NCI-H2081 (cell line): ENCODE measurements at regions not wholly inside any gene's neighbourhood (a gene's known extent, or its start where the extent isn't known, plus 50 kb on each side); places are given as distances from the start of the nearest gene placed in this dataset.
A peak's percentile ranks its signal among the peaks of the same experiment; 100 is the strongest.
"Not testable (repeated sequence)": the region's sequence is repeated elsewhere in the genome, so short reads cannot be mapped to it uniquely, and the experiment has no call there.

Source experiments
- DNase-seq, 2 experiments: peaks; one replicate each; lab custom pipeline; 2025; lab: John Stamatoyannopoulos, UW

DNA sequence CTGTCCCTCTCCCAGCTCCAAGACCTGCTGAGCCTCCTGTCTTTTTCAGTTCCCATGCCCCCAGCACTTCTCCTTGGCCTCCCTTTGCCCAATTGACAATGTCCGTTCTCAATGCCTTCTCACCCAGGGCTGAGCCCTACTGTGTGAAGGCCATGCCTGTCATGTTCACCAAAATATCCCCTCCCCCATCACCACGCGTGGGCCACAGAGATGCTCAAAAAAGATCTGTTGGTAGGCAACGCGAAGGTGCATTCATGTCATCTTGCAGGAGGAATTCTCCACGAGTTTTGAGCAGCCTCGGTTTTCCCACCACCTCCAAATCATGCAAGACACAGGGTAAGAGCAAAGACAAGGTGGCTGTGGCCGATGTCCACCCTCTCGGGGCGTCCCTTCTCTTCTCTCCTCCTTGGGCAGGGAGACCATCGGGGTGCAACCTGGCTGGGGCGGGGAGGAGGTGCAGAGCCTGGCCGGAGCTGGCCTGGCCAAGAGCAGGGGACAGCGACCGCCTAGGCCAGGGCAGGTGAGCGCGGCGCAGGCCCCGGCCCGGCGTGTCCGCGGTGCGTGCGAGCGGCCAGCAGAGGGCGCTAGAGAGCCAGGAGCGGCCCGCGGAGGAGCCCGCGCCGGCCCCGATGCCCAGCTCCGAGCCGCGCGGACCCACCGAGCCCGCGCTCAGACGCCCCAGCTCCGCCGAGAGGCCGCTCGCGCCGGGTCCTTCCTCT is 56.3 kb upstream of the KRTAP5-11 start:
- DNase-seq, result peak in 1 of 2 experiments; percentile 20

- not testable (repeated sequence) for DNase-seq
These were observed 56.8 kb upstream of the KRTAP5-11 start for GRCh38 chr11:71639520-71639849.

DNA sequence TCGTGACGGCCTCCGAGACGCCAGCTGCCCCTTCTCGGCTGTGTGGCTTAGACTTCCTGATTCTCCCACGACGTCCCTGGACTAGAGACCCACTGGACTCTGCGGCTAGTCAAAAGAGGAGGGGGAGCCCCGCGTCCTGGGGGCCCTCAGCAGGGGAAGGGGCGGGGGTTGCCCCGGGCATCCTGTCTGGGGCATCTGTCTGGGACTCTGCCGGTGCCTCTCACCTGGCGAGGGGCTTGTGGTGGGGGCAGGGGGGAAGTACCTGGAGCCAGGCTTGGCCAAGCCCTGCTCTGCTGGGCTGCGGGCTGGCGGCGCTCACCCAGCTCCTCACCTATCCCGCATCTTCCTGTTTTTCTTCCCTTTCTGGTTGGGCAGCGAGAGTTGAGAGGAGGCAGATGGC is 57.2 kb upstream of the KRTAP5-11 start:
- DNase-seq, result not testable (repeated sequence)

DNA sequence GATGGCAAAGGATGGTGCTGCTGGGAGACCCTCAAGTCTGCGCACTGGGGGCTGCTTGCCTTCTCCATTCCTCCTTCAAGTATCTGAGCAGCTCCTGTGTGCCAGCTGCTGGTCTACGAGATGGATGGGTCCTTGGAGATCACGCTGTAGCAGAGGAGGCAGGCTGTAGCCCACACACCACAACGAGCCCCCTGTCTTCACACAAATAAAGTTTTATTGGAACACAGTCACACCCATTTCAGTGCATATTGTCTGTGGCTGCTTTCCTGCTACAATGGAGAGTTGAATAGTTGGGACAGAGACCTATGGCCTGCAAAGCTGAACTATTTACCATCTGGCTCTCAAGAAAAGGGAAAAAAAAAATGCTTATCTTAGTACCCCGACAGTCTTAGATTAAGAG is 64.4 kb upstream of the KRTAP5-11 start:
- not testable (repeated sequence) for DNase-seq

DNA sequence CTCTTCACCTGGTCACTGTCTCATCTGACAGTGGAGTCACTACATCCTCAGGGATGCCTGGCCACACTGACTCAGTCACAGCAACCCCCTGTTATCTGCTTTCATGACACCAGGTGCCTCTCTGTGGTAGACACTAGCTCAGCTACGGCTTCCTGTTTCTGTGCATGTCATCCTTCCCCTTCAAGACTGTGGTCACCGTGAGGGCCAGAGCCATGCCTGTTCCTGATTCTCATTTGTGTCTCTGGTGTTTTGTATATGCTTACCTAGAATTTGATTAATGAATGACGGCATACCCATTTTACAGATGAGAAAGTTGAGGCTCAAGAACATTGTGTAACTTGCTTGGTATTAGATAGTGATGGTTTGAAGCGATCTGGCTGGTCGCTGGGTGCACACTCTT is 70.3 kb upstream of the KRTAP5-11 start:
- not testable (repeated sequence) for DNase-seq

GRCh38 chr11:71654423-71654822 is 71.7 kb upstream of the KRTAP5-11 start:
- DNase-seq, result not testable (repeated sequence)

- not testable (repeated sequence) for DNase-seq
These were observed 72.4 kb upstream of the KRTAP5-11 start for GRCh38 chr11:71655041-71655440.

GRCh38 chr11:71656513-71656912 is 73.8 kb upstream of the KRTAP5-11 start:
- not testable (repeated sequence) for DNase-seq

DNA sequence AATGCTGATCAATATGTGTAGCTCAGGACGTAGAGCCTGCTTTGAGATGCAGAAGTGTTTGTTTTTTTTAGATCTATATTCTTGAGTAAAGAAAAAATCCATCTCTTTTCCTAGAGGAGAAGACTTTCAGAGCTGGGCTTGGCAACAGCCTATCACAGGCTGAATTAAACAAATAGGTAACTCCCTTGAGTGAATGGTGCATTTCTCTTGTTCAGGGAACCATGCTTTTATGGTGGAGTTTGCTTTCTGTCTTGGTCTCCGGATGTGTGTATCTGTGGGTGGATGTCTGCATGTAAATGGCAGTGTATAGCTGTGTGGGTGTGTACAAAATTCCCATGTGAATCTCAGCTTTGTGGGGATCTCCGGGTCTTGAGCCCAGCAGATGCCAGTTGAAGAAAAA is 82.3 kb upstream of the KRTAP5-11 start:
- not testable (repeated sequence) for DNase-seq

DNA sequence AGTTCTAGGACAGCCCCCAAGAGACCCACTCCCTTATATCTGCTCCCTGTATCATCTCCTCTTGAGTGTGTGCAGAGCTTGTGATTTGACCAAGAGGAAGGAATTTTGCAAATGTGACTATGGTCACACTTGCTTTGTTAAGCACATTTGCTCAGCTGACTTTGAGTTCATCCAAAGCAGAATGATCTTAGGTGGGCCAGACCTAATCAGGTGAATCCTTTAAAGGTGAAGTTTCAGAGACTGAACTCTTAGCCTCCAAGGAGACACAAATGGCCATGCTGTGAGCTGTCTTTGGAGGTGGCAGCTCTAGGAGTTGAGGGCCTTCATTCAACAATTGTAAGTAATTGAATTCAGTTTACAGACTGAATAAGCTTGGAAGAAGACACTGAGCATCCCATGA is 115.4 kb upstream of the KRTAP5-11 start:
- not testable (repeated sequence) for DNase-seq

- DNase-seq, result not testable (repeated sequence)
These were observed 116.3 kb upstream of the KRTAP5-11 start for GRCh38 chr11:71698961-71699360.

DNA sequence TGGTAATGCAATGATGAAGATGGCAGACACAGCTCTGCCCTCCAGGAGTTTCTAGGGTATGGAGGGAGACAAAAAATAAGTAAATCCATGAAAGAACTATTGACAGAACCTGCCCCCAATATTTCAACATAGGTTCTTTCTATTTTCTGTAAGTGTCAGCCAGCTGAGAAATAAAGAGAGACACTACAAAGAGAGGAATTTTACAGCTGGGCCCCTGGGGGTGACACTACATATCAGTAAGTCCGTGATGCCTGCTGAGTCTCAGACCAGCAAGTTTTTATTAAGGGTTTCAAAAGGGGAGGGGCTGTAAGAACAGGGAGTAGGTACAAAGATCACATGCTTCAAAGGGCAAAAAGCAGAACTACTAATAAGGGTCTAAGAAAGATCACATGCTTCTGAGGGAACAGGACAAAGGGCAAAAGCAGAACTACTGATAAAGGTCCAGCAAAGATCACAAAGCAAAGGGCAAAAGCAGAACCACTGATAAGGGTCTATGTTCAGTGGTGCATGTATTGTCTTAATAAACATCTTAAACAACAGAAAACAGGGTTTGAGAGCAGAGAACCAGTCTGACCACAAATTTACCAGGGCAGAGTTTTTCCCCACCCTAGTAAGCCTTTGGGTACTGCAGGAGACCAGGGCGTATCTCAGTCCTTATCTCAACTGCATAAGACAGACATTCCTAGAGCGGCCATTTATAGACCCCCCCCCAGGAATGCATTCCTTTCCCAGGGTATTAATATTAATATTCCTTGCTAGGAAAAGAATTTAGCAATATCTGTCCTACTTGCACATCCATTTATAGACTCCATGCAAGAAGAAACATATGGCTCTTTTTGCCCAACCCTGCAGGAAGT is 119.0 kb upstream of the KRTAP5-11 start:
- DNase-seq, result not testable (repeated sequence)

DNA sequence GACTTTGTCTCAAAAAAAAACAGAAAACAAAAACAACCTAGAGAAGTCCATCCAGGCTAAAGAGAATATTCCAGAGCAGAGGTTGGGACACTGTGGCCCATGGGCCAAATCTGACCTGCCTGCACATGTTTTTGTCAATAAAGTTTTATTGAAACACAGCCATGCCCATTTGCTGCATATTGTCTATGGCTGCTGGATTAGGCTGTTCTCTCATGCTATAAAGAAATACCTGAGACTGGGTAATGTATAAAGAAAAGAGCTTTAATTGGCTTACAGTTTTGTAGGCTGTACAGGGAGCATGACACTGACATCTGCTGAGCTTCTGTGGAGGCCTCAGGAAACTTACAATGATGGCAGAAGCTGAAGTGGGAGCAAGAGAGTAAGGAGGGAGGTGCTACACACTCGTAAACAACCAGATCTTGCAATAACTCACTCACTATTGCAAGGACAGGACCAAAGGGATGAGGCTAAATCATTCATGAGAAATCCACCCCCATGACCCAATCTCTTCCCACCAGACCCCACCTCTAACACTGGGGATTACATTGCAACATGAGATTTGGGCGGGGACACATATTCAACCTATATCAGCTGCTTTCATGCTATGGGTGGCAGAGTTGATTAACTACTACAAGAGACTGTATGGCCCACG is 122.5 kb upstream of the KRTAP5-11 start:
- DNase-seq, result not testable (repeated sequence)

GRCh38 chr11:71705738-71706432 is 123.2 kb upstream of the KRTAP5-11 start:
- DNase-seq, result not testable (repeated sequence)

GRCh38 chr11:71707083-71707482 is 124.4 kb upstream of the KRTAP5-11 start:
- not testable (repeated sequence) for DNase-seq

- not testable (repeated sequence) for DNase-seq
These were observed 123.5 kb upstream of the DEFB108B start for GRCh38 chr11:71709541-71709940.

- not testable (repeated sequence) for DNase-seq
These were observed 122.8 kb upstream of the DEFB108B start for GRCh38 chr11:71710171-71710671.

DNA sequence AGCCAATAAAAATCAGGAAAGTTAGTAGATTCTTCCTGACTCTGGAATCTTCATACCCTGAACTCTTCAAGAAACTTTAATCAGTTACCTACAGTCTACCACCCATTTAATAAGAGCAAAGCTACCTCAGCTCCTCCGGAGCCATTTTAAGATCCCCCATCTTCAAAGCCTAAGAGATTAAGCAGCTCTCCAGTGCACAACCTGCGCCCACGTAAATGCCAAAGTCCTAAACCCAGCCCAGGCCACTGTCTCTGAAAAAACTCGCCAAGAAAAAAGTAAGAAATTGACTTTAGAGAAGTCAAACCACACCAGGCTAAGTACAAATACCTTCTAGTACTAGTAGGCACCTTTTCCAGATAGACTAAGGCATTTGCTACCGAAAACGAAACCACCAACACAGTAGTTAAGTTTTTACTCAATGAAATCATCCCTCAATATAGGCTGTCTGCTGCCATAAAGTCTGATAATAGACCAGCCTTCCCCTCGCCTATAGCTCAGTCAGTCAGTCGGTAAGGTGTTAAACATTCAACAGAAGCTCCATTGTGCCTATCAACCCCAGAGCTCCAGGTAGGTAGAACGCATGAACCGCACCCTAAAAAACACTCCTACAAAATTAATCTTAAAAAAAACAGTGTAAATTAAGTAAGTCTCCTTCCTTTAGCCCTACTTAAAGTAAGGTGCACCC is 122.2 kb upstream of the DEFB108B start:
- DNase-seq, result not testable (repeated sequence)

DNA sequence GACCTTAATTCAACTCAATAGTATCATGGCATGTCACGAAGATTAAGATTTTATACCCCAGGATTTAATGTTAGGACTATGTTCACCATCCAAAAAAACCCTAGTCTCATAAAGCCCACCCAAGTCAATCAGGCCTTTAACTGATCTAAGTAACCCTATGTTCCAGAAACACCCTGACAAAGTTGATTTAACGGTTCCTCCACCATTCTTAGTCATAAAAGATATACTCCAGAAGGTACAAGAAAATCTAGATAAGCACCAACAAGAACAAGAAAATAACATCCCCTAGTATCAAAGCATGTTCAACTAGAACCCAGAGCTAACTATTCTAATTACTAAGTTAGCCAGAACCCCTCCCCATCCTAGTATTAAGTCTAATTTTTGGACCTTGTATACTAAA is 120.7 kb upstream of the DEFB108B start:
- DNase-seq, result not testable (repeated sequence)

- DNase-seq, result not testable (repeated sequence)
These were observed 120.2 kb upstream of the DEFB108B start for GRCh38 chr11:71712846-71713245.

- not testable (repeated sequence) for DNase-seq
These were observed 118.5 kb upstream of the DEFB108B start for GRCh38 chr11:71714510-71714909.
